Tibial nerve (tissue), 4 donors: ENCODE measurements at regions not wholly inside any gene's neighbourhood (a gene's known extent, or its start where the extent isn't known, plus 50 kb on each side); places are given as distances from the start of the nearest gene placed in this dataset.

Source experiments
- DNase-seq, 2 donors: peaks; one replicate each; pipeline ENCODE4 v3.0.0-alpha.2; 2019; ENCODE audit warnings: low spot score in 2 of 2
- H3K27ac ChIP-seq, 4 donors: fragments of 200-600 bp; sonication (generic) in 3 of 4; one replicate each; pipeline ENCODE4 v1.5.1; 2017 to 2019; ENCODE audit warnings: mild to moderate bottlenecking in 1 of 4
- H3K27me3 ChIP-seq, 2 donors: fragments of 200-600 bp; sonication (generic) in 1 of 2; one replicate each; pipeline versions ENCODE4 v1.5.1 to v1.6.0; 2017 to 2019
- H3K36me3 ChIP-seq, 3 donors: fragments of 200-600 bp; sonication (generic); one replicate each; pipeline ENCODE4 v1.5.1; 2018 to 2019
- H3K4me1 ChIP-seq, 4 donors: fragments of 200-600 bp; sonication (generic) in 3 of 4; one replicate each; pipeline ENCODE4 v1.5.1; 2017 to 2019
- H3K4me3 ChIP-seq, 4 donors: fragments of 200-600 bp; sonication (generic) in 3 of 4; one replicate each; pipeline ENCODE4 v1.5.1; 2017 to 2019; ENCODE audit warnings: mild to moderate bottlenecking in 1 of 4, moderate library complexity in 1 of 4
- H3K9me3 ChIP-seq, 4 donors: fragments of 200-600 bp; sonication (generic) in 3 of 4; one replicate each; pipeline ENCODE4 v1.5.1; 2017 to 2019
- CTCF ChIP-seq, 5 experiments: fragments of 200-600 bp in 3 of 5; fragments of 450-650 bp in 2 of 5; sonication (generic) in 3 of 5; IDR thresholded peaks; one replicate each; pipeline ENCODE4 v1.5.1; 2016 to 2019; ENCODE audit warnings: antibody characterized with exemption in 5 of 5, mild to moderate bottlenecking in 3 of 5, moderate library complexity in 2 of 5
- EP300 ChIP-seq, 2 donors: sonication (generic); formaldehyde crosslinking; IDR thresholded peaks; one replicate each; pipeline ENCODE4 v1.6.1; 2017; ENCODE audit warnings: antibody characterized with exemption in 2 of 2, mild to moderate bottlenecking in 1 of 2
- POLR2A ChIP-seq, 2 donors: fragments of 450-650 bp; IDR thresholded peaks; one replicate each; pipeline ENCODE4 v1.6.1; 2017; ENCODE audit warnings: antibody characterized with exemption in 2 of 2, mild to moderate bottlenecking in 2 of 2, moderate library complexity in 2 of 2
- WGBS, 2 donors: methylation state at CpG; one replicate each; pipeline ENCODE4 v1.1.5; 2018; 5-methylcytosine and 5-hydroxymethylcytosine counted together

DNA sequence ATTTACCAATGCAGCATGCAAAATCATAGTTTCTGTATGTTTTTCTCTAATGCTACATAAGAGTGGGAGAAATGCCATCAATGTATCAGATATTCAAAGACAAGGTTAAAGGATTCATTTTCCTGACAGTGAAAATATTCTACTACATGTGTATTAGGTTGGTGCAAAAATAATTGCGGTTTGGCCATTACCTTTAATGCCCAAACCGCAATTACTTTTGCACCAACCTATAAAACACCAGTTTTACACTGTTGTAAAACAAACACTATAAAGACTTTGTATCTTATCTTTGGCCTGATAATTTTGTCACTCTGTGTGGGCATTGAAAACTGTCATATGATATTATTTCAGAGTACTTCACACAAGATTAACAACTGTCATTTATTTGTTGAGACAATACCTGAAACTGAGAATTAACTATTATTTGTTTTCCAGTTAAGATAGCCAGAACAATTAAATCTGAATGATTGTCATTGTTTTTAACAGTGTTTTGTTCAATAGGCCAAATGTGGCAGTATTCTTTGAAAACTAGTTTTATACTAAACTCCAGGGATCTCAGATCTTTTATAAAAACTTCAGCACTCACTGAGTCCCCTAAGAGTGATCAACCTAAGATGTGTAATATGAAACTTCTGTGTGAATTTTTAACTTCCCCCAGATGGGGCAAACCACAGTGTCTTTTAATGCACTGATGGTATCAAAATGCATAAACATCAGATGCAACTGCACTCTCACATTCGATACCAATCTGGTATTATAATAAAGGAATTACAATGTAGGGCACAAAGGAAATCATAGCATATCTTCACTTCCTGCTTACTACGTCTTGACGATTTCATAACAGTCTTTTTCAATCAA lies 53.8 kb upstream of the FBN2 start:
- TF ChIP-seq EP300 (IDR thresholded peaks at IDR 0.05) (no peak), POLR2A (IDR thresholded peaks at IDR 0.05) (no peak), CTCF (IDR thresholded peaks at IDR 0.05) (no peak)
- H3K4me1 ChIP-seq = peaks cover 0 to 9% (median 2%) of the 10 kb centered on the region in 4 donors

DNA sequence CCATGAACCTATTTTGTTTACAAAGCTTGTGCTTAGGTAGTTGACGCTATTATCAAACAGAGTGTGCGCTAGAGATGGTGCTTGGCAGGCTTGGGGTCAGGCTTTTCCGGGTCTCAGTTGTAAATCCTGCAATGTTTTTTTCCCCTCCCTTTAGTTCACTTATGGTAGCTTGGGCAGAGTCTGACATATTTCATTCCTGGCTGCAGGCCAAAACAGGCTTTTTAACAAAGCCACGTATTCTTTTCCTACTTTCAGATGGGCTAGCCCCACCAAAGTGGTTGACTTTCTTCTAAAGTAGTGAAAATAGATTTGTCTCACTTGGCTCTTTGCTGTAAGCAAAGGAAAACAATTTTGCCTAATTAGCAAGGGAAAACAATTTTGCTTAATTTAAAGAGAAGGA lies 58.0 kb upstream of the FBN2 start:
- H3K9me3 ChIP-seq = no peaks in the 10 kb centered on the region
- H3K27me3 ChIP-seq = no peaks in the 10 kb centered on the region
- TF ChIP-seq POLR2A (IDR thresholded peaks at IDR 0.05) (no peak), CTCF (IDR thresholded peaks at IDR 0.05) (no peak), EP300 (IDR thresholded peaks at IDR 0.05) (no peak)
- peaks cover 0 to 9% (median 2%) of the 10 kb centered on the region in 4 donors for H3K4me1 ChIP-seq
- no peak overlapping the region for H3K4me3 ChIP-seq
- WGBS, 2 donors = 18 to 28% methylated on average over 4 of the region's 4 CpGs
- no peaks in the 10 kb centered on the region for H3K36me3 ChIP-seq
- DNase-seq = no peak
- H3K27ac ChIP-seq = no peak overlapping the region

More for the DNA sequence above, 53.8 kb upstream of the FBN2 start:
- no peak overlapping the region for H3K4me3 ChIP-seq
- DNase-seq = no peak
- no peak overlapping the region for H3K27ac ChIP-seq
- no peaks in the 10 kb centered on the region for H3K9me3 ChIP-seq
- 70 to 71% methylated on average over 5 of the region's 5 CpGs for whole genome bisulfite sequencing, 2 donors
- no peaks in the 10 kb centered on the region for H3K36me3 ChIP-seq
- H3K27me3 ChIP-seq = no peaks in the 10 kb centered on the region

DNA sequence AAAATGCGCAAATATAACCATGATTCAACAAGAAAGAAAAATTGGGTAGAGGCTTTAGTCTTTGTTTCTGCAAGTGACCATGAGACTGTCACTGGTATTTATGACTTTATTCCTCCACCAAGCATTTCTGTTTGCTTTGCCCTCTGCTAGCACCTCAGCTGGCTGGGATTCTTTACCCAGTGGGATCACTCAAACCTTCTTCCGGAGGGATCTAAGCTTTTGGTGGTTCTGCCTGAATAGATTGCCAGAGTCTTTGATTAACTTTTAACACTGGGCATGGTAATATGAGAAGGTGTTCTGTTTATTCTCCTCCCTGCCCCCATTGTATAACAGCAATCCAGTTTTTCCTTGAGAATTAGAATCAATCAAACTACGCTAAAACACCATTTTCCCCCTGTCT lies 59.1 kb upstream of the FBN2 start:
- Histone ChIP-seq H3K27me3 (no peaks in the 10 kb centered on the region), H3K27ac (no peak overlapping the region), H3K9me3 (no peaks in the 10 kb centered on the region), H3K36me3 (no peaks in the 10 kb centered on the region), H3K4me3 (no peak overlapping the region), H3K4me1 (peaks cover 0 to 9% (median 2%) of the 10 kb centered on the region in 4 donors)
- TF ChIP-seq CTCF (IDR thresholded peaks at IDR 0.05) = no peak
- TF ChIP-seq POLR2A (IDR thresholded peaks at IDR 0.05) = no peak
- TF ChIP-seq EP300 (IDR thresholded peaks at IDR 0.05) = no peak
- WGBS, 2 donors = 82 to 85% methylated on average over 3 of the region's 3 CpGs
- no peak for DNase-seq

- DNase-seq = no peak
- Histone ChIP-seq H3K36me3 (no peaks in the 10 kb centered on the region), H3K27ac (no peak overlapping the region), H3K4me1 (no peaks in the 10 kb centered on the region), H3K27me3 (no peaks in the 10 kb centered on the region), H3K4me3 (no peak overlapping the region), H3K9me3 (peaks cover 0 to 12% (median 0%) of the 10 kb centered on the region in 4 donors)
- no peak for TF ChIP-seq POLR2A (IDR thresholded peaks at IDR 0.05)
- no peak for TF ChIP-seq EP300 (IDR thresholded peaks at IDR 0.05)
- no peak for TF ChIP-seq CTCF (IDR thresholded peaks at IDR 0.05)
- WGBS, 2 donors = 87 to 93% methylated on average over 4 of the region's 4 CpGs
Observed at GRCh38 chr5:128613128-128613527, 75.1 kb upstream of the FBN2 start.

GRCh38 chr5:128613766-128614165 lies 75.7 kb upstream of the FBN2 start:
- Histone ChIP-seq H3K27ac (no peak overlapping the region), H3K4me3 (no peak overlapping the region), H3K36me3 (no peaks in the 10 kb centered on the region), H3K4me1 (no peaks in the 10 kb centered on the region), H3K27me3 (no peaks in the 10 kb centered on the region), H3K9me3 (peaks cover 0 to 5% (median 0%) of the 10 kb centered on the region in 4 donors)
- TF ChIP-seq EP300 (IDR thresholded peaks at IDR 0.05) (no peak), CTCF (IDR thresholded peaks at IDR 0.05) (no peak), POLR2A (IDR thresholded peaks at IDR 0.05) (no peak)
- DNase-seq = no peak
